OCI-LY1 (cell line): ENCODE measurements at regions not wholly inside any gene's neighbourhood (a gene's known extent, or its start where the extent isn't known, plus 50 kb on each side); places are given as distances from the start of the nearest gene placed in this dataset.

Experiments
- EZH2 ChIP-seq: fragments of 200-600 bp; sonication (generic), shearing (Covaris generic); IDR thresholded peaks from 2 replicates; pipeline ENCODE4 v1.8.0; 2017; ENCODE audit warnings: borderline replicate concordance, mixed run types, mild to moderate bottlenecking, antibody characterized with exemption, low read length, moderate library complexity, mixed read lengths
- TF ChIP-seq, protein P1 (sequence below): fragments of 200-600 bp; sonication (generic), shearing (Covaris generic); IDR thresholded peaks from 2 replicates; pipeline ENCODE4 v1.5.1; 2017; ENCODE audit warnings: mild to moderate bottlenecking, antibody characterized with exemption, low read length, moderate library complexity, mixed read lengths

DNA sequence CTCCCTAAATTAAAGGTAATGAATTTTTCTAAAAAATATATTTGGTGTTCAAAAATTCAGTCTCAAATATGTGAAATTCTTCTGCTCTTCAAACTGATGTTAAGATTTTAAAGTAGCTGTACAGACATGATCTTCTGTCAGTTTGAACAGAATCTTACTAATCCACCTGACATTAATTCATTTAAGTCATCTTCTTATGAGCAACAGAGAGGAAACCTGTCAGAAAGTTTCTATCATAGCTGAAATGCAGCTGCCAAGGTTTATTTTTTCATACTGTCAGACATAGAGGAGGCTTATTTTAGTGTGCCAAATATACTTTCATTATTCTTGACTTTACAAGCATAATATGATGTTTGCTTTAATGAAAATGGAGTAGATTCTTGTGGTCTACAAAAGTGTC, 686.6 kb upstream of the MIS18BP1 start:
- TF ChIP-seq, protein P1, sequence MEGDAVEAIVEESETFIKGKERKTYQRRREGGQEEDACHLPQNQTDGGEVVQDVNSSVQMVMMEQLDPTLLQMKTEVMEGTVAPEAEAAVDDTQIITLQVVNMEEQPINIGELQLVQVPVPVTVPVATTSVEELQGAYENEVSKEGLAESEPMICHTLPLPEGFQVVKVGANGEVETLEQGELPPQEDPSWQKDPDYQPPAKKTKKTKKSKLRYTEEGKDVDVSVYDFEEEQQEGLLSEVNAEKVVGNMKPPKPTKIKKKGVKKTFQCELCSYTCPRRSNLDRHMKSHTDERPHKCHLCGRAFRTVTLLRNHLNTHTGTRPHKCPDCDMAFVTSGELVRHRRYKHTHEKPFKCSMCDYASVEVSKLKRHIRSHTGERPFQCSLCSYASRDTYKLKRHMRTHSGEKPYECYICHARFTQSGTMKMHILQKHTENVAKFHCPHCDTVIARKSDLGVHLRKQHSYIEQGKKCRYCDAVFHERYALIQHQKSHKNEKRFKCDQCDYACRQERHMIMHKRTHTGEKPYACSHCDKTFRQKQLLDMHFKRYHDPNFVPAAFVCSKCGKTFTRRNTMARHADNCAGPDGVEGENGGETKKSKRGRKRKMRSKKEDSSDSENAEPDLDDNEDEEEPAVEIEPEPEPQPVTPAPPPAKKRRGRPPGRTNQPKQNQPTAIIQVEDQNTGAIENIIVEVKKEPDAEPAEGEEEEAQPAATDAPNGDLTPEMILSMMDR, result no peak
- TF ChIP-seq EZH2, result no peak
